Adrenal gland (tissue), 5 donors: ENCODE measurements at regions not wholly inside any gene's neighbourhood (a gene's known extent, or its start where the extent isn't known, plus 50 kb on each side); places are given as distances from the start of the nearest gene placed in this dataset.

Source experiments
- POLR2A ChIP-seq, 2 donors: fragments of 450-650 bp; IDR thresholded peaks; one replicate each; pipeline ENCODE4 v1.6.1; 2017; ENCODE audit warnings: antibody characterized with exemption in 2 of 2, mild to moderate bottlenecking in 2 of 2, moderate library complexity in 1 of 2
- TF ChIP-seq, protein P1 (sequence below), 6 experiments: fragments of 450-650 bp in 4 of 6; fragments of 200-600 bp in 2 of 6; sonication (generic) in 1 of 6; IDR thresholded peaks; 1 replicate in 5 of 6; 2 replicates in 1 of 6; pipeline versions ENCODE4 v1.5.1 to v1.8.0; 2016 to 2021; ENCODE audit warnings: antibody characterized with exemption in 6 of 6, mild to moderate bottlenecking in 2 of 6, moderate library complexity in 1 of 6
- donor health status: DM: no; HTN: no; CAD: no.

DNA sequence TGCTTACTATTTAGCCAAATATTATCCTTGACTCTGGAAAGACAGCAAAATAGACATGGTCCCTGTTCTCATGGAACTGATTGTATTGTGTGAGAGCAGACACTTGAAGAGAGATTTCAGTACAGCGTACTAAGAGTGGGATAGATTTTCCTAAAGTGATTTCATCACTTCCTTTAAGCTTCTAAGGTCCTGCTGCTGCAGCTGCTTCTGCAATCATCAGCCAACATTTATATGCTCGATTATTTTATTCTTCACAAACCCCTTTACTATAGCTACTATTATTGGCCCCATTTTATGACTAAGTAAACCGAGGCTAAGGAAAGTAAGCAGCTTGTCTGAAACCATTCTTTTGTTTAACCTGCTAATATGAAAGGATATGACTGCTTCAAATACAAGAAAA is 137.7 kb downstream of the SPATA31D1 start:
- TF ChIP-seq, protein P1, sequence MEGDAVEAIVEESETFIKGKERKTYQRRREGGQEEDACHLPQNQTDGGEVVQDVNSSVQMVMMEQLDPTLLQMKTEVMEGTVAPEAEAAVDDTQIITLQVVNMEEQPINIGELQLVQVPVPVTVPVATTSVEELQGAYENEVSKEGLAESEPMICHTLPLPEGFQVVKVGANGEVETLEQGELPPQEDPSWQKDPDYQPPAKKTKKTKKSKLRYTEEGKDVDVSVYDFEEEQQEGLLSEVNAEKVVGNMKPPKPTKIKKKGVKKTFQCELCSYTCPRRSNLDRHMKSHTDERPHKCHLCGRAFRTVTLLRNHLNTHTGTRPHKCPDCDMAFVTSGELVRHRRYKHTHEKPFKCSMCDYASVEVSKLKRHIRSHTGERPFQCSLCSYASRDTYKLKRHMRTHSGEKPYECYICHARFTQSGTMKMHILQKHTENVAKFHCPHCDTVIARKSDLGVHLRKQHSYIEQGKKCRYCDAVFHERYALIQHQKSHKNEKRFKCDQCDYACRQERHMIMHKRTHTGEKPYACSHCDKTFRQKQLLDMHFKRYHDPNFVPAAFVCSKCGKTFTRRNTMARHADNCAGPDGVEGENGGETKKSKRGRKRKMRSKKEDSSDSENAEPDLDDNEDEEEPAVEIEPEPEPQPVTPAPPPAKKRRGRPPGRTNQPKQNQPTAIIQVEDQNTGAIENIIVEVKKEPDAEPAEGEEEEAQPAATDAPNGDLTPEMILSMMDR (IDR thresholded peaks at IDR 0.05) = no peak
- TF ChIP-seq POLR2A (IDR thresholded peaks at IDR 0.05) = no peak
